Nucleus accumbens (tissue), 56 donors: ENCODE measurements at regions not wholly inside any gene's neighbourhood (a gene's known extent, or its start where the extent isn't known, plus 50 kb on each side); places are given as distances from the start of the nearest gene placed in this dataset.
A peak's percentile ranks its signal among the peaks of the same experiment; 100 is the strongest.

Experiments
- DNase-seq, 56 donors: peaks; one replicate each; lab custom pipeline; 2025; lab: John Stamatoyannopoulos, UW

DNA sequence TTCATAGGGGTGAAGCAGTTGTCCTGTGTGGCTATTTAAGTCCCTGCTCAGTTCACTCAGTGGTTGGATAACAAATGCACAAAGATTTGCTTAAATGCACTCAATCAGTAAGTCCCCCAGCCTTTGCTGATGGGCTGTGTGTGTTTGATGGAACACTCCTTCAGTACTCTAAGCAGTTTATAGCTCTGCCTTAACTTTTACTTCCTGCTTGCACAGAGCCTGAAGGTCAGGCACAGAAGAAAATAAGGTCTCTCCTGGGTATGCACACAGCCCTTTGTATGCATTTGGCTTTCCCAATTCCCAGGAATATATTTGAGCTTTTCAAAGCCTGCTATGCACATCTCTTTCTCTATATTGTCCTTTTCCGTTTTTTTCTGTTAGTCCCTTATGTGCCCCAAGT is 208.7 kb upstream of the STK17B start:
- no peak for DNase-seq

DNA sequence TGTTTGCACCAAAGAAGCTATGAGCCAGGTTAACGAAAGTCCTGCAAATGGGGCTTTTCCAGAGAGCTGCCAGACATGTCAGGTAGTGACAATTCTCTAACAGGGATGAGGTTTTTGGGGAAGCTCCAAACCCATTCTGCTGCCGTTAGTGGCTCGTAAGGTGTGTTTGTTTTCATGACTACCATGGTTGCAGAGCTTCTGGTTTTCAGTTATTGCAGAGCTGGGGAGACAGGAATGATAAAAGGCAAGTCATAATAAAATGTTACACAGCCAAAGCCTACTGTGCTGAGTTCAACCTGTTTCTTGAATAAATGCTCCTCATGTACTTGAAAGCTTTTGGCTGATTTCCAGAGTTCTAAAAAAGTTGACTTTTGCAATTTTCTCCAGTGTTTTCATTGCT is 209.2 kb upstream of the STK17B start:
- no peak for DNase-seq

DNA sequence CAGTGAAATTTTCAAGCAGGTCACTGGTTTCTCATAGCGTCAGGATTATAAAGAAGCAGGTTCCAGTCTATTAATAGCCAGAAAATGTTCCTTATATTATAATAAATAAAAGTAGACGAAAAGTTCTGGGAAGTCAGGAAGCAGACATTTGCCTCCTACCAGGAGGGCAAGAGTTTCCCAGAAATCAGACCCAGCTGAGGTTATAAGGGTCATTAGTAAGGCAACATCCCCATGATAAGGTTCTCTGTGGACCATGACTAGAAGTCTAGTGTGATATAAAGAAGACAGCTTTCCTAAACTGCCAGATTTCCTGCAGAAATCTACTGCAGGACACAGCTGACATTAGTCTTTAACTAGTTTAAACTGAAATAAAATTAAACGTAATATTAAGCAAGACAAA is 210.1 kb upstream of the STK17B start:
- no peak for DNase-seq

DNA sequence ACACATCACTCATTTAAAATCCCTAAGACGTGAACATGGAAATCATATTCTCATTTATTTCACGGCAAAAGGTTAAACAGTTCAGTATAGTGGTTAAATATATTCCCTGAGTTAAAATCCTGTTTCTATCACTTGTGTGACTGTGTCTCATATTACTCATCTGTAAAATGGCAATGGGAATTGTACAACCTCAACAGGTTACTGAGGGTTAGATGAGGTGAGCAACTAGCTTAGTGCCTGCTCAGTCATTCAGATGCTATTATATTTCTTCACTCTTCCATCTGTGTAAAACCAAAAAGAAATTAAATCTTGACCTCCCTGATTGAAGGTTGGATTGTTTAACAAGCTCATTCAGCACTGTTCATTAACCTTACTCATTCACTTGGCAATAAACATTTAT is 212.4 kb upstream of the STK17B start:
- no peak for DNase-seq

DNA sequence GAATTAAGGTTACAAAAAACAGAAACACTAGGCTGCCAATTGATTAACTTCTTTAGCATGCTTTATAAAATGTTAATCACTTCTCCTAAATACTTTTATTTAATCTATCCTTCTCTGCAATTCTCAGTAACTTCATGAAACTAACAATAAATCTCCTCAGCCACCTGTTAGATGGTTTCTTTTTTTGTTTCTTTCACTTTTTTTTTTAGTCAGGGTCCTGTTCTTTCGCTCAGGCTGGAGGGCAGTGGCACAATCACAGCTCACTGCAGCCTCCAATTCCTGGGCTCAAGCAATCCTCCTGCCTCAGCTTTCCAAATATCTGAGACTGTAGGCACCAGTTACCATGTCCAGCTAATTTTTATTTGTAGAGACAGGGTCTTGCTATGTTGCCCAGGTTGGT is 213.4 kb upstream of the STK17B start:
- DNase-seq: no peak

DNA sequence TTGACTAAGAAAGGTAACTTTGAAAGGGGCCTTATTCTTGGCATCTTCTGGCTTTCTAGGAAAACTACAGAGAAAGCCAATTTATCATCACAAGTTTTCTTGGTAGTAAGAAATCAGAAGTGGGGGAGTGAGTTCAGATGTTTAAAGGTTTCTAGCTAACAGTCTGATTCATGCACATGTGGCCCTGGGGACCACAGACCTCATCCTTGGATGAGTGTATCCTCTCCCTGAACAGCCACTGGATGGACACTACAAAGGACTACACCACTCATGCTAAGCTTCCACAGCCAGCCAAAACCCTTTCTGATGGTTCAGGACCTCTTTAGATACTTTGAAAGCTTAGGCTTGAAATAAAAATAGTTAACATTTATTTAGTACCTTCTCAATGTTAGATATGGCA is 218.3 kb upstream of the STK17B start:
- no peak for DNase-seq

DNA sequence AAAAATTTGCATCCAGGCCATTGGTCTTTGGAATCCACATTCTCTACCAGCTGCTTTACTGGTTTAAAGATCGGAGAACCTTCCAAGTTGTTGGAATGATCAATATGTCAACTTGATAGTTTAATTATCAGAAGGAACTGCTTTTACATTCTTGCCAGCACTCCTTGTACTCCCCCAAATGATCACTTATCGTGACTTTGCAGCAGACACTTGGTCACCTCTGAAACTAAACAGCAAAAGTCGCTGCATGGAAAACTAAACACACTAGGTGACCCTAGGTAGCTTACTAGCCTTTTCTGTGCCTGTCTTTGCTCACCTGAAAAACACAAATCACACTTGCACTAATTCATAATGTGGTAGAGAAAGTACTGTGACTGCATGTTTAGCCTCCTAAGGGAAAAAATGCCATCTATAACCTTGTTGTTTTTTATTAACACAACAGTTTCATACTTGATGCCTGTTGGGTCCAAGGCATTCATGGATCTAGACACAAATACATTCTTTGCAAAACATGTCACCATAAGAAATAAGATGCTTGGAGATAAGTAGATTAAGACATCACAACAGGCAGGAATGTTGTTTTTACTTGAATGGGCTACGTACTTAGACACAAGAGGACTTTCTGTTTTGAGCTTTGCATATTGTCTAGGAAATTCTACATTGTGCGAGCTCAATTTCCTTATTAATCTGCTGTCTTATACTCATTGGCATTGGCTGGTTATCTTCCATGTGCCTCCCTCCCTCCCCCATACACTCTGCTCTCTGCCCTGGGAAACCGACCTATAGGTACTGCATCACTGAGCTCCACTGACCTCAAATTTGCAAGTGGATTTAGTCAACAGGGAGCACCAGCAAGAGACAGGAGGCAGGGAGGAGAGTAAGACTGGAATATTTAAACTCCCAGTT is 219.1 kb upstream of the STK17B start:
- no peak for DNase-seq

DNA sequence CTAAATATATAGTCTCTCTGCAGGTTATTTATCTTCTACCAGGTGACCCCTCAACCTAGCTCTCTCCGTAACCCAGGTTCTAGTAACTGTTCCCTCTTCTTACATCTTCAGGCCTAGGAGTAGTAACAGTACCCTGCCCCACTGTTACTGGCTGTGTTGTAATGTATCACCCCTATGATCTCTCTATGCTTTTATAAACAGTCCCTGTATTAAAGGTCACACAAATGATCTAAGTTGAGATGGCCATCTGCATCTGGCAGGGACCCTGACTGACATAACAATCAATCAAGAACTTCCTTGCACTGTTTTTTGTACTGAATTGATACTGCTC is 219.7 kb upstream of the STK17B start:
- DNase-seq: no peak

DNA sequence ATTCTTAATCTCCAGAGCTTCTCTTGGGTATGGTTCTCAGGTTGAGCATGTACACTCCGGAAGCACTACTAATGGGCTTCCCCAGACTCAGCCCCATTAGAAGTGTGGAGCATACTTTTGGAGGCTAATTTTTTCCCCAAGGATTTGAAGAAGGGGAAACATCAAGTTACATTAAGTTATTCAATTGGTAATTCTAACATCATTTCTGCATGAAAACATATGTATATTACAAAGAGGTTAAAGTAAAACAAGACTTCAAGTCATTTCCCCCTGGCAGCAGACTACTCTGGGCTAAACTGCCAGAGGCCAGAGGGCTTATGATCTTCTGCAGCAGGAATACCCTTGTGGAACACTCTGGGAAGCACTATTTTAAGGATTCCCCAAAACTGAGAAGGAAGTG is 227.7 kb upstream of the STK17B start:
- no peak for DNase-seq

DNA sequence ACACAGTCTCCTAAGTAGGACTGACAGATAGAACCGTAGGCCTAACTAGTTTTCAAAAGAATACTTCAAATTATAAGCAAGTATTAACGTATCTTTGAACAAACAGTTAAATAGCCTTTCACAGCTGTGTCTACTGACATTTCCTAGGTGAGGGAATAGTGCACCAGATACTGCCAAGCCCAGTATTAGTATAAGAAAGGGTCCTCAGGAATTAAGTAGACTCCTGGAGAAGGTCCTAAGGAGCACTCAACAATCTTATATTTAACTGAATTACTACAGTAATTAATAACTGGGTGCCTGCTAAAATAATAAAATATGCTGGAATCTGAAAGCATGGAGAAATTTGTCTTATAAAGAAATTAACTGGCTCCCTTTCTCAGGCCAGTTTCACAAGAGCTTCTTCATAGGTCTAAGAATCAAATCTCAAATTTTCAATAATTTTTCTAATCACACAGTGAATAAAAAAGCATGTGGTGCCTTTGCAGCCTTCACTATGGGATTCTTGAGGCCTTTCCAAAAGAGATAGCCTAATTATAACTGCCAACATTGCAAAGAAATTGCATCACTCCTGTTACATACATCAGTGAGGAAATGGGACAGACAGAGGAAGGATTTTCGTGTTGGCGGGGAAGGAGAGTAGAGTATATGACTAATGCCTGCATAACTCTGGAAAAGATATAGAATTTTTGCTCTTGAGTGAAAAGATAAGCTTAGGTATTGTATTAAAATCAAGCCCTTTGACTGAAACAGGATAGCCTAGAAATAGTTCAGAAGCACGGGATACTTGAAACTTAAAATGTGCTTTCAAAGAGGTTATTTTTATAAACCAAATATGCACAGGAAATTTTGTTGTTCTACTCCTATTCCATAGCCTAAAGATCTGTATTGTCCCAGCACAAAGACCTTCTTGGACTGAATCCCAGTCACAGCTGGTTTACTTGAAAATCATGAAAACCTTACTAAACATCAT is 228.6 kb upstream of the STK17B start:
- peak in 1 of 56 donors; percentile 9 for DNase-seq

DNA sequence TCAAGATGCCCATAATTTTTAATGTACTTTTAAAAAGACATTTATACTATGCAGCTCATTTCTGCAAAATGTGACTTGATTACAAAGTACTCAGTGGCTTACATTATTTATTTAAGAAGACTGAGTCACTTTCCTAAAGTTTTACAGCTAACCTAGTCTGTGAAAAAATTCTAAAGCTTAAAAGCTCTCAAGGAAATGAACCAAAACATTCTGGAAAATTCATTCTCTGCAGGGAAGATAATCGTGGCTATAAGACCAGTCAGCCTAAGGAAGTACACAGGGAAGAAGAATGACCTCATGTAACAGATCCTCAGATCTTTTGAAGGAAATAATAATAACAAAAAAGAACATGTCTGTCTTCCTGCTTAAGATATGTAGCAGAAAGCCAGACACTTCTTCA is 232.1 kb upstream of the STK17B start:
- DNase-seq: no peak

DNA sequence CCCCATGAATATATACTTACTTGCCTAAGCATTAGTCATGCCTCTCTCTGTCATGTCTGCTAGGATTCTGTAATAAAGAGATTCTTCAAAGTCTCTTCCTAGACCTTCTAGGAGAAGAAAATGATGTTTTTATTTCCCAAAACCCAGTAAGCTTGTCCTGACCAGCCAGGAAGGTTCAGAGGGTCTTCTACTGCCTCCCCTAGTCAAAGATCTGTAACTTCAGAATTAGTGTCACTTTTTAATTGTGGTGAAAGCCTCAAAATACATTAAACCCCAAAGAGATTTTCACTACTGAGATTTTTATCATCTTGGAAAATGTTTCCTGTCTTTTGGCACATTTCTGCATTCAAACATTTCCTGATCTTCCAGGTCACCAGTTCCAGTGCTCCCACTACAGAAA is 232.9 kb upstream of the STK17B start:
- DNase-seq: no peak

DNA sequence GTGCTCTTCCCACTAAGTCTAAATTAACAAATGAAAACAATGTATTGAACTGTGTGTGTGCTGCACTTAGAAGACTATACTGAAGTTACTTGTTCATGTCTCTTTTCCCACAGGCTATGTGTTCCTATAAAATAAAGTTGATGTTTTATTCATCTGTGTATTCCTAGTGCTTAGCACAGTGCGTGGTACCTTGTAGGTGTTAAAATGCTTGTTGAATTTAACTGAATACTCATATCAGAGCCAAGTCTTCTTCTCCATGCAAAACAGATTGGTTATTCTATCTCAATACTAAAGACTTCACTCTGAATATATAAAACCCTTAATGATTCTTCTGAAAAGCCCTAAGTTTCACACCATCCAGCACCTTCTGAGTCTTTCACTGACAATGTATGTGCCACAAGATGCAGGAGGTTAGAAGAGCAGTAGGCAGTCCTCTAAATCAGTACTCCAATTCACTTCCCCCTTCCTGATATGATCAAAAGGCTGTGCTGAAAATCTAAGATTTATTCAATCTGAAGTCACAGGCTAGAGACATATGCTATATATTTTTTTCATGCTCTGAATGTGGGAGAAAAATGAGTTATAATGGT is 231.7 kb upstream of the CCDC150 start:
- DNase-seq: no peak

DNA sequence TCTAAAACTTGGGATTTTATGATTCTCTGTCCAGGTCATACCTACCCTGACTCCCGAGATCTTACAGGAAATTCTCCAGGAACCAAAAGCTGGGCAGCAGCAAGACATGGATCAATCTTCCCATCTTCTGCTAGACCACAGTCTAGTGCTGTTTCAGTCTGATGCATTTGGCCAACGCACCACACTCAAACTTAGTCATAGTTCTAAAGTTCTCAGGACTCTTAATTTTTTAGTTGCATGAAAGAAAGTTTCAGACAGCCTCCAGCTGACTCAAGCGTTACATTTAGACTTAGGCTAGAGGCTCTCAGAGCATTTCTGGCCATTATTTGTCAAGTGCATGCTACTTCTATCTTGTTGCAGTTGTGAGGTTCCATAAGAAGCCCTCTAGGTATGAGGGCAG is 230.1 kb upstream of the CCDC150 start:
- DNase-seq: no peak

DNA sequence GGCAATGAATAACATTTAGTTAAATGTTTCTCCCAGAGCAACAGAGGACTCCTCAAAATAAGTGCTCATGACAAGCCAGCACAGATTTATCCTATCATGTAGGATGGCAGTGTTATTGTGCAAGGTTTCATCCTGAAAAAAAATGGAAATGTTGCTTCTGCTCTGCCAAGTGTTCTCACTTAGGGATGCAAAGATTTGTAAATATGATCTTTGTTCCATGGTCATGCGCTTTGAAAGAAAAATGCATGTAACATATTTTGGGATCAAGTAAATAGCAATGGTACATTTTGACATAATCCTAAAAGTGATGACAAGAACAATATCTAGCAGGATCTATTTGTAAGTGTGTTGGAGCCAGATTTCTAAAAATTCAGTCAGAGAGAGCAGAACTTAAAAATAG is 229.5 kb upstream of the CCDC150 start:
- DNase-seq: no peak

DNA sequence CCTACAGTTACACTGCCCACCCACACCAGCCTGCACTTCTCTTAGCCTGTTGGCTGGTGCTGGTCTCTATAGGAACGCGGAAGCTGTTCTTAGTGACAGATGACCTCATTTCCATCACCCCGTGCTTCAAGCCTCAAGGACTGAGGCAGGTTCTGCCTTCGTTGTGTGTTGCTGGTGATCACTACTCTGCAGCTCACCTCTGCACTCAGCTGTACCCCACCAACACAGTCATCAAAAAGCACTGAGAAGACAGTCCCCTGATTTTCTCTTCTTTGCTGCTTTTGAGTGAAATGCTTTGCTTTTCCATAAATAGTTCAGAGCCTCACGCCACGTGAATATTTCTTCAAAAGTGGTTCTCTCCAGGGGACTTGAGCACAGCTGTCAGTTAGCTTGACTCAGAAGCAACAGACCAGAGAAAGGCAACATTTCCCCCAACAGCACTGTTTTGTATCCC is 225.7 kb upstream of the CCDC150 start:
- peak in 16 of 56 donors; percentile 4 to 50 (median 22) for DNase-seq

DNA sequence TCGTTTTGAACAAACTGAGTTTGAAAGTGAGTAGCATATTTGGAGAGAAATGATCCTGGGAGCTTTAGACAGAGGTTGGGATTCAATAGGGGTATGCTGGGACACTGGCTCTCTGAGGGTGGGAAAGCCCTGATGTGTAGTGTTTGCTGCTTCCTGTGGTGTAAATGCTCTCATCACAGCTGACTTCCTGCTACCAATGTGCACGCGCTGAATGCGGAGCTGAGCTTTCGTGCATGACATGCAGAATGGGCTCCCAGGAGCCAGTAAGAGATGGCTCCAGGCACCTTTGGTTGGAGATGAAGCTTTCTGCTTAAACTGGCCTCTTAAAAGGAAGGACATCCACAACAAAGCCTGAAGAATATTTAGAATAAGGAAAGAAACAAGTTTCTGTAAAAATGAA is 224.1 kb upstream of the CCDC150 start:
- DNase-seq: no peak

DNA sequence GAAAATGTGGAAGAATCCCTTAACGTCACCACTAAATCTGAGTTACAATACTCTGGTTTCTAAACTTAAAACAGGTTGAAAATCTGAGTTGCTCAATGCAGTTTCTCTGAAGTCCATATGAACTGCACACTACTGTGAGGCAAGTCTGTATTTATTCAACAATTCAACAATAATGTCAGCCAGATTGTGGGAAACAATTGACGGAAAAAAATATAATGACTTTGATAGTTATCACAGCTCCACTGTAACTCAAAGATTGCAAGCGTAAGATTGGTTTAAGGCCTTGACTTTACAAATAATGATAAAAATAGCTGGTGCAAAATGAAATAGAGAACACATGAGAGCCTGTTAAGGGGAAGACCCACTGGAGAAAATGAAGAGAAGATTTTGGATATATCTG is 219.4 kb upstream of the CCDC150 start:
- DNase-seq: no peak

DNA sequence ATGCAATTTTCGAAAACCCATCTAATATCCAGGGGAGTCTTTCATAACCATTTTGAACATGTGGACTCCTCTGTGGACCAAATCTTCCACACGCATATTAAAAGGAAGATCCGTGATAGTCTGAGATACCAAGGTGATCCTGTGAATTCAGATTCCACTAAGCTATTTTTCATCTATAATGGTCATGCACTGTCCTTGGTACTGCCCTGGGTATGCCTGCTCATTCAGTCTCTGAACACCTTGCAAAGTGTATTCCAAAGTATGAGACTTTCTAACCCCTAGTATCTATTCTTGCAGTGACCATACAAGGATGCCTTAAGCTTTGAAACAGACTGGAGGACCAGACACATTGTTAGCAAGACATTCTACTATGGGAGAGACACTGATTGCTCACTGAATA is 217.6 kb upstream of the CCDC150 start:
- no peak for DNase-seq

DNA sequence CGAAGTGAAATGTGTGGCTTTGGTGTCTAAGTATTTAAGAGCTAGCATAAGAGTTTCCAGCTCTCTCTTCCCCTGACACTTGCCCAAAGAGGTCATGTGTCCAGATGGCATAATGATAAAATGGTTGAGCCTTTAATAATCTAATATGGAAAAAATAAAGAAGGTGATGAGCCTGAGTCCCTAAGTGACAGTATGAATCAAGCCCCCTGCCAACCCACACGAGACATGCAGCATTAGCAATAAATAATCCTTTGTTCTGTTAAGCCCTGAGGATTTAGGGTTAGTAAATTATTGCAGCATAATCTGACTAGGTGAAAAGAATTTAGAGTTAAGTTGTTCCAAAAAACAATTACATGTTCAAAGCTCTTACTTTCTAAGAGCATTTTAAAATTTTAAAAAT is 217.2 kb upstream of the CCDC150 start:
- DNase-seq: no peak

DNA sequence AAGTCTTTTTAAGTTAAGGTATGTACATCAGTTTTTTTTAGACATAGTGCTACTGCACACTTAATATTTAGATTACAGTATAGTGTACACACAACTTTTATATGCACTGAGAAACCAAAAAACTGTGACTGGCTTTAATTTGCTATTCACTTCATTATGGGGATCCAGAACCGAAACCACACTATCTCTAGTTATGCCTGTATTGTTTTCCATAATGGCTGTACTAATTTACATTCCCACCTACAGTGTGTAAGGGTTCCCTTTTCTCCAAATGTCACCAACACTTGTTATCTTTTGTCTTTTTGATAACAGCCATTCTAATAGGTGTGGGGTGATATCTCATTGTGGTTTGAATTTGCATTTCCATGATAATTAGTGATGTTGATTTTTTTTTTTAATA is 213.4 kb upstream of the CCDC150 start:
- no peak for DNase-seq
